SK-MEL-5 (cell line): ENCODE measurements at regions not wholly inside any gene's neighbourhood (a gene's known extent, or its start where the extent isn't known, plus 50 kb on each side); places are given as distances from the start of the nearest gene placed in this dataset.

Source experiments
- DNase-seq: peaks from one replicate; pipeline ENCODE4 v3.0.0-alpha.2; 2016; ENCODE audit warnings: low read depth, low spot score
- in situ Hi-C: cut with HindIII; loops from 2 replicates; pipeline ENCODE4 v1.10.0; 2016; ENCODE audit warnings: low sequenced_read_pairs, high pct_unique_total_duplicates, low pct_unique_long_range_greater_than_20kb

- no peak for DNase-seq
- in situ Hi-C loops = no loop called here
Measured at GRCh38 chr7:115728518-115728917, 302.0 kb downstream of the TFEC start.

- in situ Hi-C loops = no loop called here
- no peak for DNase-seq
Measured at GRCh38 chr7:115724400-115725056, 306.0 kb downstream of the TFEC start.

DNA sequence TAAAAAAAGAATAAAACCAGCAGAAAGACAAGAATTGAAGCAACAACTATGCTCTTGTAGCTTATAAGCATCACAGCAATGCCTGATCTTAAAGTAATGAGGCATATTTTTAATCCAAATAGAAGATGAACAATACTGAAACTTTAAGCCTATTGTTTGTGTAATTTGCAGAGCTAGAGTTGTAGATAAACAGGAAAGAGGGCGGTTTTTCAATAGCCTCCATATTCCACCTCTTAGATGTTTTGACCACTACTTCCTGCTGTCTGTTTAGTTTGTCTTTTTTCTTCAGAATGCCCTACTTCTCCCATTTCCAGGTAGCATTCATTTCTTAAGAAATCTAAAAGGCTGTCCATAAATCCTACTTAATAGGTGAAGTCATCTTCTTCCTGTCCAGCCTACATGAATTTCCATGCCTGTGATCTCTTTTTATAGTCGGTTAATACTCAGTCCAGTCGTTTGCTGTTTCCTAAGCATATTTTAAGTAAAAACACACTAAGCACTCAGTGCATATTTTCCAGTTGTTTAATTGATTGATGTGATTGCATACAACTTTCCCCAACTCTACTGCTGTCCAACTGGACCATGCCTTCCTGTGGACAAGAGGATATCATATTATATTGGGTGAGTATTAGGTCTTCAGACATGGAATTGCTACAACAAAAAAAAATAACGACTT, 308.1 kb downstream of the TFEC start:
- in situ Hi-C loops = no loop called here
- DNase-seq = no peak

GRCh38 chr7:115721293-115722217, 309.0 kb downstream of the TFEC start:
- in situ Hi-C loops = no loop called here
- DNase-seq = no peak

- in situ Hi-C loops = no loop called here
Measured at GRCh38 chr7:115719963-115720362, 310.6 kb downstream of the TFEC start.

DNA sequence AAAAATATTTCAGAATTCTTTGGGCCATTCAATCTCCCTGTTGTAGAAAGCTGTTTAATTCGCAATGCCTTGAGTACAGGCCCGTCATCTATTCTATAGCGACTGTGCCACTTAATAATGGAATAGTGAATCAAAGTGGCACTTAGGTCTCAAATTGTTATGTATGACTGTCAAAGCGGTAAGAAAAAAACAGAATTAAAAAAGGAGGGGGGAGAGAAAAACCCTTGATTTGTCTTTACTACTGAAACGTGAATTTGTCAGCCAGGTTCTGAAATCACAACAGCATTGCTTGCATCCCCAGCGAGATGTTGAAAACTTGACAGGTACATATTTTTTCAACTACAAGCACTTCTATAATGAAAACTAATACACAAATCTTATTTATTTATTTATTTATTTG, 320.9 kb downstream of the TFEC start:
- DNase-seq = no peak
- in situ Hi-C loops = no loop called here

More at GRCh38 chr7:115719963-115720362, 310.6 kb downstream of the TFEC start:
- no peak for DNase-seq

DNA sequence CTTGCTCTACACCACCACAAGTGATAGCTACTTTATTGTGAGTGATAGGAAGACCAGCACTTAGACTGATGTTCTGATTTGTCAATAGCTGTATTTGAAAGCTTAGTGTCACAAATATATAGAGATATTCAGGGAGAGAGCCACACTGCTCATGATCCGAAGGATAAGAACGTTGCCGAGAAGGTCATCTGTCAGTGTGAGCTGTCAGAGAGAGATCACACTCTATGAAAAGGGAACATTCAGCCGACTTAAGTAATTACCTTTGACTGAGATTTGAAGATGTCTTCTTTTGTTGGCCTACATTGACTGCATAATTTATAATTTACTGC, 322.6 kb downstream of the TFEC start:
- in situ Hi-C loops = no loop called here
- DNase-seq = no peak

GRCh38 chr7:115707258-115708012, 323.1 kb downstream of the TFEC start:
- DNase-seq = peak; percentile 51
- in situ Hi-C loops = no loop called here

DNA sequence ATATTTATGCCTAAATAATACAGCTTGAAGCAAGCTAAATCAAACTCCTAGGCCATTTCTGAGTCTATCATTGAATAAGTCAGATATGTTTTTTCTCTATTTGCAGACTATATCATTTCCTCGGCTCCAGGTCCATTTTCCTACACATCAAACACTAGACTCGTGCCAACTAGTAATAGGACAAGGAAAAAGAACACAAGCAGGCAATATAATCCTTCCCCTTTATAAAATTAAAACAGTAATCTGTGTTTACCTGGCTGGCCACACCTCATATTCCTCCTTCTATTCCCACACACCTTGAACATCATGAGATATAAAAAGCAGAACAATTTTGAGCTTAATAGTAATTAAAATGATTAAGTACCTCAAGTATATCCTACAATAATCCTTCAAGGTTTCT, 325.7 kb downstream of the TFEC start:
- no peak for DNase-seq
- in situ Hi-C loops = no loop called here

GRCh38 chr7:115701141-115701540, 329.4 kb downstream of the TFEC start:
- in situ Hi-C loops = no loop called here
- no peak for DNase-seq

- in situ Hi-C loops = no loop called here
- DNase-seq = no peak
Measured at GRCh38 chr7:115694424-115694823, 336.1 kb downstream of the TFEC start.

GRCh38 chr7:115693779-115694178, 336.8 kb downstream of the TFEC start:
- DNase-seq = no peak
- in situ Hi-C loops = no loop called here

GRCh38 chr7:115689941-115690340, 340.6 kb downstream of the TFEC start:
- DNase-seq = no peak
- in situ Hi-C loops = no loop called here

- in situ Hi-C loops = no loop called here
- DNase-seq = no peak
Measured at GRCh38 chr7:115683093-115683492, 347.5 kb downstream of the TFEC start.

DNA sequence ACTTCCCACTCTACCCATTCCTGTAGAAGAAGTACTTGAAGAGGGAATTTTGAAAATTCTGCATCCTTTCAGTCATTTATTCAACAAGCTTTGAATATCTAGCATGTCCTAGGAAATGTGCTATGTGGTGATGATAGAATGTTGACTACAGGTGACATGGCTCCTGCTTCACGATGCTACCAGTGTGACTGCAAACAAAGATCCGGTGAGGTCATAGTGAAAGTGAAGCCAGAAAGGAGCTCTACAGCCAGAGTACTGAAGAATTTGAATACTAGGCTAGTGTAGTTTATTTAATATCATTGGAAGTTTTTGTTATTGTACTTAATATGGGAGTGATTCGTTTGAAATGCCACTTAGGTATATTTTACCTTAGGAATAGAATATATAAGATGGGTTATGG, 348.1 kb downstream of the TFEC start:
- in situ Hi-C loops = no loop called here
- DNase-seq = no peak

GRCh38 chr7:115680921-115681320, 349.6 kb downstream of the TFEC start:
- no peak for DNase-seq
- in situ Hi-C loops = no loop called here

GRCh38 chr7:115679976-115680375, 350.6 kb downstream of the TFEC start:
- in situ Hi-C loops = no loop called here
- DNase-seq = peak; percentile 82

- in situ Hi-C loops = no loop called here
Measured at GRCh38 chr7:115679423-115679822, 351.1 kb downstream of the TFEC start.

More at GRCh38 chr7:115679423-115679822, 351.1 kb downstream of the TFEC start:
- DNase-seq = no peak
